GM12865 (cell line): ENCODE measurements at regions not wholly inside any gene's neighbourhood (a gene's known extent, or its start where the extent isn't known, plus 50 kb on each side); places are given as distances from the start of the nearest gene placed in this dataset.

Experiments
- DNase-seq: peaks from one replicate; pipeline ENCODE4 v3.0.0; 2010; ENCODE audit warnings: low read depth
- H3K4me3 ChIP-seq: 2 replicates; pipeline ENCODE4 v1.5.1; 2011; ENCODE audit warnings: mild to moderate bottlenecking, low read depth, low read length, control low read depth
- TF ChIP-seq, protein P1 (sequence below): IDR thresholded peaks from 2 replicates; pipeline ENCODE4 v1.5.1; 2011; ENCODE audit warnings: low read length, control low read depth, low read depth, inconsistent platforms; ENCODE audit not compliant: insufficient read depth; ENCODE audit errors: missing control alignments

DNA sequence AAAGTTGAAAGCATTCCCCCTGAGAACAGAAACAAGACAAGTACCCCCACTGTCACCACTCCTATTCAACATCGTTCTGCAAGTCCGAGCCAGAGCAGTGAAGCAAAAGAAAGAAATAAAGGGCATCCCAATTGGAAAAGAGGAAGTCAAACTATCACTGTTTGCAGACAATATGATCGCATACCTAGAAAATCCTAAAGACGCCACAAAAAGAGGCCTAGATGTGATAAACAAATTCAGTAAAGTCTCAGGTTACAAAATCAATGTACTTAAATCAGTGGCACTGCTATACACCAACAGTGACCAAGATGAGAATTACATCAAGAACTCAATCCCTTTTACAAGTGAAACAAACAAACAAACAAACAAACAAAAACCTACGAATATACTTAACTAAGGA is 87.7 kb upstream of the COCH start:
- DNase-seq, result no peak
- TF ChIP-seq, protein P1, sequence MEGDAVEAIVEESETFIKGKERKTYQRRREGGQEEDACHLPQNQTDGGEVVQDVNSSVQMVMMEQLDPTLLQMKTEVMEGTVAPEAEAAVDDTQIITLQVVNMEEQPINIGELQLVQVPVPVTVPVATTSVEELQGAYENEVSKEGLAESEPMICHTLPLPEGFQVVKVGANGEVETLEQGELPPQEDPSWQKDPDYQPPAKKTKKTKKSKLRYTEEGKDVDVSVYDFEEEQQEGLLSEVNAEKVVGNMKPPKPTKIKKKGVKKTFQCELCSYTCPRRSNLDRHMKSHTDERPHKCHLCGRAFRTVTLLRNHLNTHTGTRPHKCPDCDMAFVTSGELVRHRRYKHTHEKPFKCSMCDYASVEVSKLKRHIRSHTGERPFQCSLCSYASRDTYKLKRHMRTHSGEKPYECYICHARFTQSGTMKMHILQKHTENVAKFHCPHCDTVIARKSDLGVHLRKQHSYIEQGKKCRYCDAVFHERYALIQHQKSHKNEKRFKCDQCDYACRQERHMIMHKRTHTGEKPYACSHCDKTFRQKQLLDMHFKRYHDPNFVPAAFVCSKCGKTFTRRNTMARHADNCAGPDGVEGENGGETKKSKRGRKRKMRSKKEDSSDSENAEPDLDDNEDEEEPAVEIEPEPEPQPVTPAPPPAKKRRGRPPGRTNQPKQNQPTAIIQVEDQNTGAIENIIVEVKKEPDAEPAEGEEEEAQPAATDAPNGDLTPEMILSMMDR, result no peak
- H3K4me3 ChIP-seq, result no peak overlapping the region

DNA sequence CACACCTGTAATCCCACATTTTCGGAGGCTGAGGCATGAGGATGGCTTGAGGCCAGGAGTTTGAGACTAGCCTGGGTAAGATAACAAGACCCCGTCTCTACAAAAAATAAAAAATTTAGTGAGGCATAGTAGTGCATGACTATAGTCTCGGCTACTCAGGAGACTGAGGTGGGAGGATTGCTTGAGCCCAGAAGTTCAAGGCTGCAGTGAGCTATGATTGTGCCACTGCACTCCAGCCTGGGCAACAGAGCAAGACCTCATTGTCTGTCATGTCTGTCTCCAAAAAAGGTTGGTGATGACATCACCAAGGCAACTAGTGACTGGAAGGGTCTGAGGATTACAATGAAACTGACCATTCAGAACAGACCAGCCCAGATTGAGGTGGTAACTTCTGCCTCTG is 83.5 kb upstream of the COCH start:
- no peak for DNase-seq
- TF ChIP-seq, protein P1, result no peak
- H3K4me3 ChIP-seq, result no peak overlapping the region

DNA sequence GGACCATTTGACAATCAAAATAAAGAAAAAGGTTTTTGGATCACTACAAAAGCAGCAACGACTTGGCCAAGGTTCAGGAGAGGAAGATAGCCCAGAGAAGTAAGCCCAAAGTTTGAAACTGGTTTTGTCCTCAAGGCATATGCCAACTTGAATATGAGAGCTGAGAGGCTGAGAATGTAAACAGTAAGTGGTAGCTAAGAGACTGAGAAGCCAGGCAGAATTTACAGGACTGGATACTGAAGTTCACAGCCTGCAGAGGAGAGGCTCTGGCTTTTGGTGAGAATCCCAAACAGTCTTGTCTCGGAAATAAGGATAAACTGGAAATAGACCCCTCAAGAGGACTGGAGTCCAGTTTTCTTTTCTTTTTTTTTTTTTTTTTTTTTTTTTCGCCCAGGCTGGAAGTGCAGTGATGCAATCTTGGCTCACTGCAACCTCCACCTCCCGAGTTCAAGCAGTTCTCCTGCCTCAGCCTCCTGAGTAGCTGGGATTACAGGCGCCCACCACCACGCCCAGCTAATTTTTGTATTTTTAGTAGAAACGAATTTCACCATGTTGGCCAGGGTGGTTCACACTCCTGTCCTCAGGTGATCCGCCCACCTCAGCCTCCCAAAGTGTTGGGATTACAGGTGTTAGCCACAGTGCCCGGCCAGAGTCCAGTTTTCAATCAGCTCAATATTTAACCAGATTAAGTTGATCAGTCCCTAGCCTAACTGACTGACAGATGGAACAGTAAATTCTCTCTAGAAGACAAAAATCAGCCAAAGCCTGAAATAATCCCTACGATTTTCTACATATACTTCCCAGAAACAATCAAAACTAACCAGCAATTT is 82.6 kb upstream of the COCH start:
- no peak overlapping the region for H3K4me3 ChIP-seq
- TF ChIP-seq, protein P1, result no peak

DNA sequence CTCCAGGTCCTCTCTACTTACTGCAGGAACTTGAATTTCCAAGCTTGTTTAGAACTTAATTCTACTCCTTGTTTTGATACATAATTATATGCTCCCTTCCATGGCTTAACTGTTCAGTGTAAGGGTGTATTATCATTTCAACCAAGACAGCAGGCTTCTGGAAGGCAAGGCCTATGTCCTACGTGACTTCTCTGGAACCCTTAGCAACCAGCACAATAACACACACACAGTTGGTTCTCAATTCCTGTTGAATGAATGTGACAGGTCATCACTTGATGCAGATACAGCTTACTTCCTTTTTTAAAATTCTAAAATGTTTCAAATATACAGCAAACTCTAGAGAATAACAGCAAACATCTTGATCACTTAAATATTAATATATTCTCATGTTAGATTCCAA is 77.7 kb upstream of the COCH start:
- TF ChIP-seq, protein P1, result no peak
- H3K4me3 ChIP-seq, result no peak overlapping the region
- no peak for DNase-seq

More for the DNA sequence above, 82.6 kb upstream of the COCH start:
- no peak for DNase-seq

DNA sequence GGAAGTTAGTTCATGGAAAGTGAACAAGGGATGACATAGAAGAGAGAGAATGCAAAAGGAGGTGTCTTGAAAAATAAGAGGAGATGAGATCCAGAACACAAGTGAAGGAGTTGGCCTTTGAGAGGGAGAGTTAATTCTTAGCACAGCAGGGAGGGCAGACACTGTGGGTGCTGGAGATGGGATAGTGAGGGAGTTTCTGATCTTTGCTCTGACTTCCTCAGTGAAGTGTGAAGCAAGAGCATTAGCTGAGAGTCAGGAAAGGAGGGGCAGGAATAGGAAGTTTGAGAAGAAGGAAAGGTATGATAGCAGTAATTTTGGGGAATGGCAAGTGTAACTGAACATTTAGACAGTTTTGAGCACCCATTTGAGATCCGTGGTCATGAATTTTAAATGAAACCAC is 75.8 kb upstream of the COCH start:
- TF ChIP-seq, protein P1, result no peak
- no peak for DNase-seq
- H3K4me3 ChIP-seq, result no peak overlapping the region

- no peak overlapping the region for H3K4me3 ChIP-seq
- DNase-seq, result no peak
- TF ChIP-seq, protein P1, result no peak
Observed at GRCh38 chr14:30798961-30799360, 75.4 kb upstream of the COCH start.

DNA sequence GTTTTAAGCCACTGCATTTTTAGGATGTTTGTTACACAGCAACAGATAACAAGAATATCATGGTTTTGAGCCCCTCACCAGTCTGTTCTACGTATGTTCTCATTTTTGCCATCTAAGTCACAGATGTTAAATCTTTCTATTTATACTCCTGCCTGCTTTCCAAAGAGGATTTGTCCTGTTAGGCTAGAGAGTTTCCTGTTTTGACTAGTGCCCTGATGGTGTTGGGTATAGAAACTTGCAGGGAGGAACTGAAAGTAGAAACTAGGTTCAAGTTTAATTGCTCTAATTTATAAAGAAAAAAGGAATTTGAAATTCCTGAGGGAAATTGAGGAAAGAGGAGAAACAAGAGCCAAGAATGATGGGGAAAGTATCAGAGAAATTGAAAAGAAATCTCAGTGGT is 74.4 kb upstream of the COCH start:
- no peak overlapping the region for H3K4me3 ChIP-seq
- TF ChIP-seq, protein P1, result no peak
- peak; percentile 3 for DNase-seq
